ENCODE measurements at regions not wholly inside any gene's neighbourhood (a gene's known extent, or its start where the extent isn't known, plus 50 kb on each side); places are given as distances from the start of the nearest gene placed in this dataset.

DNA sequence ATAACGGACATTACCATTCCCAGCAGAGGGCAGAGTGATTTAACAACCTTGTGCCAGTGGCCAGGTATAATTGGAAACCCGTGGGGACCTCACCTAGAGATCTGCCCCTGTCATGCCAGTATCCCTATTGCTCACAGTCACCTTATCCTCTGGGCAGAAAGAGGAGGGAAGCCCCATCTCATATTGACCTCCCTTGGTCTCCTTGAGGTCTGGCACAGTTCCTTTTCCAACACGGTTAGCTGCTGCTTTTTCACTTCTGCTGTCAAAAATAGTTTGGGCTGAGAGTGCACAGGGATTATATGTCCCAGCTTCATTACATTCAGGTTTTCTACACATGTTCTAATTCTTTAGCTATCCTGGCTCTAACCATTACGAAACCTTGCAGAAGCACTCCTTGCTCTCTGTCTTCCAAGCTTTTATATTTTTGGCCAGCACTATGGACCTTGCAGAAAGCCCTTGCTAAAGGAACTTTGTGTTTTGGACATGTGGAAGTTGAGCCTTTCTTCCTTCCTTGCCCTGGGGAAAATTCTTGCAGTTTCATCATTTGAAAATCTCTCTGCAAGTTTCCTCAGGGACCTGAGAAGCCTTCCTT is 111.7 kb upstream of the MIS18BP1 start:
- DNase-seq (ENCODE audit: low spot score), result no peak

DNA sequence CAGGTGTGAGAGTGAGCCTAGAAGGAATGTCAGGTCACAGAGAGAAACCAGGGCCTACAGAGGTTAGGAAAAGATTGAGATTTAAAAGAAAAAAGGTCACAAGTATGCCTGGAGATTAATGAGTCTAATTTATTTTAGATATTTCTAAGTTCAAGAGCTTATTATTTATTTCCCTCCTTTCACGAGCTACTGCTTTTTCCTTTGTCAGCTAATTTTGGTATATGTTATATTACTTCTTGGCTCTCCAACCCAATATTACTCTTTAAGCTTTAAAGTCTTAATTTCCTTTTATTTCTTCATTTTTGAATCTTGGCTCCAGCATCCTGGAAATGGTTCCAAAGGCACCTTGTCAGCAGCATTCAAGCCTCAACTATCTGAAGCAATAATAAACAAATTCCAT is 109.5 kb upstream of the MIS18BP1 start:
- no peak for DNase-seq (ENCODE audit: low spot score)

DNA sequence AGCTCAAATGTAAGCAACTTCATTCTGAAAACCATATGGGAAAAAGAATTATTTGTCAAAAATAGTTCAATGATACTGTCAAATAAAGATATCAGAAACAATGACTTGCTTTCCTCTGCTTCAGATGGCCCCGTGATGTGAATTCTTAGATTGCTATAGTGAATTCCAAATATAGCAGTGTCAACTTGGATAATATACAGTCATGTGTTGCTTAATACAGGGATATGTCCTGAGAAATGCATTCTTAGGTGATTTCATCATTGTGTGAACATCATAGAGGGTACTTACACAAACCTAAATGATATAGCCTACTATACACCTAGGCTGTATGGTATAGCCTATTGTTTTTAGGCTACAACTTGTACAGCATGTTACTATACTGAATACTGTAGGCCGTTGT is 108.7 kb upstream of the MIS18BP1 start:
- no peak for DNase-seq (ENCODE audit: low spot score)

DNA sequence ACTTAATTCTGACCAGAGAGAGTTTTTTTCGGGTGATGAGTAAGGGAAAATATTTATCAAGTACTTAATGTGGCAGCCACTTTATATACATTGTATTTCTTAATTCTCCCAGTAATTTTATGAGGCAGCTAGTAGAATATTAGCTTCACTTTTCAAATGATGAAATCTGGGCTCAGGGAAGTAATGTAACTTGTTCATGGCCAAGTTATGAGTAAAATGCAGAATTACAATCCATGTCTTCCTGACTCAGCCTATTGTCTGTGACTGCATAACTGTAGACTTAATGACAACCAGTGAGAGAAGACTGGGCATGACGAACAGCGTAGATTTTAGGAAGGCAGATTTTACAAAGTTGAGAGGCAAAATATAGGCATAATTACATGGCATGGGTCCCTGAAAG is 106.7 kb upstream of the MIS18BP1 start:
- DNase-seq (ENCODE audit: low spot score), result no peak

DNA sequence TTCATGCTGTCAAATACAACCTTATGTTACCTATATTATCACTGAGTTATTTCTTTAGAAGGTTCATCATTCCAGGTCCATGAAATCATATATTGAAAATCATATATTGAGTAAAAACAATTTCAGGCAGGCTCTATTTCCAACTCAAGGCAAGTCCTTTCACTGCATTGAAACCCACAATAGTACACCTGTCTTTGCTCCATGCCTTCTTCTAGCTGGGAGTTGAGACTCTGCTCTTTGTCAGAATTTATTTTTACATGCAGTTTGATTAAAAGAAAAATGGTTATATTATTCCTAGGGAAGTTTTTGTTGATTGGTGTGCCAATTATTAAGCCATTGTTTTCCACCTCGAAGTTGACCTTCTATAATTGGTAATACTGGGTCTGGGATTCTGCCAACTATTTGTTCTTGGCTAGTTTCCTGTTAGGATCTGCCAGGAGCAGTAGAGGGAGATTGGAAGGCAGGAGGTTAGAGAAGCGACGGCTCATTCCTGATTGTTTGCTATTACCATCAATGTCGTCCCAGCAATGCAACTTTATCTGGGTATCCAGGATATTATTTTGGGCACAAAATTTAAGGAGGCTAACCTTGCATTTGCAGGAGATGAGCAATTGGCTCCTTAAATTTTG is 79.5 kb upstream of the MIS18BP1 start:
- no peak for DNase-seq (ENCODE audit: low spot score)

DNA sequence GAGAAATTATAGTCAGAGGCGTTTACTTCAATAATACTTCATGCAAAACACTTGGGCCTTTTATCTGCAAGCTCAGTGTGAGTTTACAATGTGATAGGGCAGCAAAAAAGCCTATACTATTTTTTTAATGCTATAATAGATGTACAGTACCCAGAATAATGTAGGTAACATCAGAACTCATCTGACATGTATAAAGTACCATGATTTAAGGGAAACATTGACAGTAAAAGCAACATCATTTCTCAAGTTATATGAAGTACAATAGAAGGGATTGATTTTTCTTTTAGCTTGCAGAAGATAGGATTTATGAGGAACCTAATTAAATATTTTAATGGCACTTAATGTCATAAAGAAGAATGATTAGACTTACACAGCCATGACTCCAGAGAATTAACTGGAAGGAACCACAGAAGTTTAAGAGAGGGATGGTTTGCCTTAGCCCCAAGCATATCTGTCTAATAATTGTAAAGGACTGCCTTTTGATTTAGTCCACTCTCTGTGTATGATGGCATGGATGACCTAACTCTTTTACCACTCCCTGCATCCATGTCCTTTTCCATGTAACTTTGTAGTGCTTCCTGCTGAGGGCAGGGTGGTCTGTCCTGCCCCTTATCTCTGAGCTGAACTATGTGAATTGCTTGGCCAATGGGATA is 55.9 kb upstream of the MIS18BP1 start:
- DNase-seq (ENCODE audit: low spot score), result no peak
